ENCODE measurements at regions not wholly inside any gene's neighbourhood (a gene's known extent, or its start where the extent isn't known, plus 50 kb on each side); places are given as distances from the start of the nearest gene placed in this dataset.

DNA sequence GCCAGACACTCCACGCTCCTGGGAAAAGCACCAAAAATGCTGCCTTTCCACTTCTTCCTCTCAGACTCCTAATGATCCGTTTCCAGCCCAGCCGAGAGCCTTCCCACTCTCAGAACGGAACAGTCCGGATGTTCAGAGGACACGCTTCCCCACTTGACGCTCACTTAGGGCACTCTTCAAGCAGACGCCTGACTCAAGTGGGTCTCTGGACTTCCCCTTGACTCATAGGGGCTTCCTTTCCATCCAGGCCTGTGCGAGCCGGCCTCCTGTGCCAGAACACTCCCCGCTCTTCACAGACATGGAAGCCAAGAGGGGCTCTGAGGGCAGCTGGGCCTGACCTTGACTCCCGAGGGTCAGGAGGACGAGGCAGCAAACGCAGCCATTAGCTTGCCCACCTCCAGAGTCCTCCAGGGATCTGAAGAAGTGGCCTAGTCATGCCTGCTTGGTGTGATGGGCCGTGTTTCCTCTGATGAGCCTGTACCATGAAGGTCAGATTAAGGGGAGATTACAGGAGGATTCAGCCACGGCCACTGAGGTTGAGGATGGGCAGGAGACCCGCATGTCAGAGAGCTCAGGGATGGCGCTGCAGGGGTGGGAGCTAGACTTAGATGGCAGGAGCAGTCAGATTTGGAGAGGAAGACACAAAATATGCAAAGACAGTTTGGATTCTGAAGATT, 114.7 kb upstream of the TLE3 start:
- DNase-seq, result no peak

DNA sequence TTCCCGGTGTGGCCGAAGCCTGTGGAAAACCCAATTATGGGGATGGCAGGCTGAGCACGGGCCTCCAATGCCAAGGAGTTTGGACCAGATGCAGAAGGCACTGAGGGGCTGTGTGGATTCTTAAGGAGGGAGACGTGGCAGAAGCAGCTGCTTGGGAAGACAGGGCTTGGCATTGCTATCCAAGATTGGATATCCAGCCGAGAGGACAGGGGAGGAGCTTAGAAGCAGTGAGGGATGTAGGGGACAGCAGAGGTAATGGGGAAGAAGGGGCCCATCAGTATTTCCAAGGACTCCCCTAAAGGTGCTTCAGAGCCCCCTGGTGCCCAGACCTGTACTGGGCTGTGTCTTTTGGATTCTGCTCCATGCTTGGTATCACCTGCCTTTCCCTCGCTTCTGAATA, 112.8 kb upstream of the TLE3 start:
- peak; percentile 33 to 68 for DNase-seq

DNA sequence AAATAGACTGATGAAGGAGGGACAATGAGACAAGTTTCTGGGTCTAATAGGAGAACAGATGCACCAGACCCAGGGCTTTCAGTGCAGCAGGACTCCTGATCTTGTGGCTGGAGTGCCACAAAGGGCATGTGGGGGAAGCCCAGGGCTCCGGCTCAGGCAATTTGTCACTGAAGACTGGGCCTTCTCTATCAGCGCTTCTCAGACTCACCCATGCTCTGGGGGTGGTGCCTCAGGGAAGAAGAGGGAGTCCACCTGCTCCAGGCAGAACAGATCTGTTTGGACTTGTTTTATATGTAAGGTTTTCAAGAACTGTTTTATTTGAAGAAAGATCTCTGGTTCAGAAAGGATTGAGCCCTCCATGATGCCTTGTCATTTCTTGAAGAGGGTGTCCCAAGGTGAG, 112.4 kb upstream of the TLE3 start:
- no peak for DNase-seq

DNA sequence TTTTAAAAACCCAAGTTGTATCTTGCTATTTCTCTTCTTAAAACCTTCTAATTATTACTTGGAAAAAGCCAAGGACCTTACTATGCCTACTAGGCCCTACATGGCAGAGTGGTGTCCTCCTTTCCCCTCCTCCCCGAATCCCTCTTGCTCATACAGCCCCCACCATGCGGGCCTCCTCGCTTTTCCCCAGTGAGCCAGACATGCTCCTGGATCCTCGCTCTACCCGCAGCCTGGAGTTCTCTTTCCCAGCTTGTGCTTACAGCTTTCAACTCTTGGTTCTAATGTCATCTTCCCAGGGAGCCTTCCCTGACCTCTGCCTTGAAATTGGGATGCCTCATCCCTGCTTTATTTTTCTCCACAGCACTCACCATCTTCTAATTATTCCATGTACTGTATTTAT, 111.8 kb upstream of the TLE3 start:
- DNase-seq, result no peak

DNA sequence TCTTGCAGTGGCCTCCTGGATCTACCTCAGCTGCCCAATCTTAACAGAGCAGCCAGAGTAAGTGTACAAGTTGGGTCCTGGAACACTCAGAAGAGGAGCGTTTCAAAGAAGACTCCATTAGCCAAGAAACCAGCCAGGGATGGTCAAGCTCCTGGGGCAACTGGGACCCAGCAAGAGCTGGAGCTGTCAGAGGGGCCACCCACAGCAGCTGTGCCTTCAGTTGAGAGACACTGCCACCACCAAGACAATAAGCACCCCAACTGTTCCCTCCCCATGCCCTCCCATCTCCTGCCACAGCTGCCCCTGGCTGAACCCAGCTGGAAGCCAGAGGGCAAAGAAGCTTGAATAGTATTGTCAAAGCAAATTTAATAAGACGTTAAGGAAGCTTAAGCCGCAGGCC, 110.6 kb upstream of the TLE3 start:
- DNase-seq, result no peak

DNA sequence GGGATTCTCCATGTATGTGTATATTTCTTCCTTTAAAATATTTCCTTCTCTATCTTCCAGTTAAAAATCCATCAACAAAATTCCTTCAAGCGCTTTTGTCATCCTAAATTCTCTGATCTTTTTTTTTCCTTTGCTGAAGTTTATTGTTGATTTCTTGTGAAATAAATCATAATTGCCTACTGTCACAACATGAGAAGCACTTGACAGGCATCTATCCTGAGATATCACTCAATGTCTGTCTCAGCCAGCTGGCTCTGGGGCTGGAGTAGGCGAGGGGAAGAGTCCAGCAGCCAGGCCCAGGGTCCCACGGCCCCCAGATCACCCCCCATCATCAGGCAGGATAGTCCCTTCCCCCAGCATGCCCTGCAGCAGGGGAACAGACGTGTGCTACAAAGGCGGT, 109.0 kb upstream of the TLE3 start:
- DNase-seq, result no peak

DNA sequence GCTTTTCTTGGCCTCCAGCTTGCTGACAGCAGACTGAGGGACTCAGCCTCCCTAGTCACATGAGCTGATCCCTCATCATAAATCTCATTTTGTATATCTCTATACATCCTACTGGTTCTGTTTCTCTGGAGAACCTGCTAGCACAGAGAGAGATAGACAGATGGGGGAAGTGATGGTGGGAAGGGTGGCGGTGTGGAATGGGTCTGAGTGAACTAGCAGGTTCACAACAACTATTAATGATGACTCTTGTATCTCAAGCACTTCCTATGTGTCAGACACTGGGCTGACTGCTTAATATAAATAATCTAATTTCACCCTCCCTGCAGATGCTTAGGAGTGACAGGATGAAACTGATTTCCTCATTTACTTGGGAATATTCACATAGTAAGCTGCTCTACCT, 106.9 kb upstream of the TLE3 start:
- DNase-seq, result no peak

DNA sequence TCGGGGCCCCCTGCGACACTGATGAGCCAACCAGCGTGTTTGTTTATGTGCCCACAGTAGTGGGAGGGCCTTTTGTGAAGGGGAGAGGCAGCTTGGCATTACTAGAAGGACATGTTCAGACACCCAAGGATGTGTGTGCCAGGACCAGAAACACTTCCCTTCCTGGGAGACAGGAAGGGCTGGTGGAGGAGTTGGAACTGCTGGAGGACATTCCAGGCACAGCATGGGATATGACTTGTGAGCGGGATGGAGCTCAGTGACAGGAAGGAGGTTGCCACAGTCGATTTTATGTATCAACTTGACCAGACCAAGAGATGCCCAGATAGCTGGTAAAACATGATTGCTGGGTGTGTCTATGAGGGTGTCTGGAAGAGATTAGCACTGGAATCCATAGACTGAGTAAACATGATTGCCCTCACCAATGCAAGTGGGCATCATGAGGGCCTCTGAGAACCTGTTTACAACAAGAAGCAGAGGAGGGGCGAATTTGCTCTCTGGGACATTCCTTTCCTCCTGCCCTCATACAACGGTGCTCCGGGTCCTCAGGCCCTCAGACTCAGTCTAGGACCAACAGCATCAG, 106.4 kb upstream of the TLE3 start:
- no peak for DNase-seq

DNA sequence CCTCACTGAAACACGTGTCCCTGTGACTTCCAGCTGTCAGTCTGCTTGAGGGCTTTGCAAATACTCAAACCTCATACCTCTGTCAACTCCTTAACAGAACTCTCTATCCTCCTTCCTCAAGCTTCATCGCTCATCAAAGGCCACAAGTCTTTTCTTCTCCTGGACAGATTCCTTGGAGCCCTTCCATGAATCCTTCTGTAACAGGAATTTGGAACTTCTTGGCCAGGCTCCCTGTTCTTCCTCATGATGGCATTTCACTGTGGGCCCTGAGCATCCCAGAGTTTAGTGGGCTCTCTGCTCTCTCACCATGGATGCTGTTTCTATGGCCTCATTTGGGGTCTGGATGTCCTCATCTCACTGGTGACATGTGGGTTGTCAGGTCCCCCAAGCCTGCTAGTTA, 105.0 kb upstream of the TLE3 start:
- DNase-seq, result no peak

DNA sequence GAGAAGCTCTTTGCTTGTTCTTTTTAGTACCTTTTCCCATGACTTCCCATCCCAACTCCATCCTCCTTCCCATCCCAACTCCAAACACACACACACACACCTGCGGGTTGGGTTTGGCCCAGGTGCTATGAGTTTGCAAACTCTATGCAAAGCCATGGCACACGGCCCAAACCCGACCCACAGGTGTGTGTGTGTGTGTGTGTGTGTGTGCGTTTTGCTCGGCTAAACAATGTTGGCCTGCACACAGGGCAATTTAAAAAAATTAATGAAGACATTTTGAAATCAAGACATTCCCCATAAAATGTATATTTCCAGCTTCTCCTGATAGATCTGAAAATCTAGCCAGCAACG, 103.7 kb upstream of the TLE3 start:
- DNase-seq, result no peak

DNA sequence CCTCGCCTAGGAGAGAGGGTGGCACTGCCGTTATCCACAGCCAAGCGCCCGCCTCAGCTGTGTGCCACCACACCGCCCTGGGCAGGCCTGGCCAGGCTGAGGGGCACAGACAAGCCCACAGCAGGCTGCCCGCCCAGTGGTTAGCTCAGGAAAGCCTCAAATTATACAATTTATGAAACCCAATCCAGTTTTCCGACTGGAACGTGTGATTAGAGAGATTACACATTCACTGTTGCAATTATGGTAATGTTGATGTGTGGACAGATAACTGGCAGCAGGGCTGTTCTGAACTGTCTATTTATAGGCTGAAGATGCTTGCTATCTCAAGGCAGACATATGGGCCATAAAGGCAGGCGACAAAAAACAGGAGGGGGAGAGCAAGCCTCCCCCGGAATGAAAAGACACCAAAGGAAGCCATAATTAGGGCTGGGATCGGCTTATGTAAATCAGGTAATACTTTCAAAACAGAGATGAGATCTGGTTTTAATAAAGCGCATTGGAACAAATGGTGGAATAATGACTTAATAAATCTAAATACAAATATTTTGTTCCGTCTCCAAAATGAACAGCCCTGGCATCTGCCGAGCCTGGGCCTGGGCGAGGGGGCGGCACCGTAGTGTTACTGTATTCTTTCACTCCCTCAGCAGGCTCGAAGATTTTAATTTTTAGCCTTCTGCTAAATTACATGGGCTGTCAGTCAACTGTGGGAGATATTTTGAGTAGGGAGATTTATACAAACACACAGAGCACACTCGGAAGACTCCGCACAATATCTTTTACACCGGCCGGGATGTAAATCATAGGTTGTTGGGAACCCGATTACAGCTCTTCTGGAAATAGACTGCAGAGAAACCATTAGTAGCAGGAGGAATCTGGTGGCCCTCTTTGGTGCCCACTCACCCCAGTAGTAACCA, 103.1 kb upstream of the TLE3 start:
- DNase-seq, result peak; percentile 97 to 98

DNA sequence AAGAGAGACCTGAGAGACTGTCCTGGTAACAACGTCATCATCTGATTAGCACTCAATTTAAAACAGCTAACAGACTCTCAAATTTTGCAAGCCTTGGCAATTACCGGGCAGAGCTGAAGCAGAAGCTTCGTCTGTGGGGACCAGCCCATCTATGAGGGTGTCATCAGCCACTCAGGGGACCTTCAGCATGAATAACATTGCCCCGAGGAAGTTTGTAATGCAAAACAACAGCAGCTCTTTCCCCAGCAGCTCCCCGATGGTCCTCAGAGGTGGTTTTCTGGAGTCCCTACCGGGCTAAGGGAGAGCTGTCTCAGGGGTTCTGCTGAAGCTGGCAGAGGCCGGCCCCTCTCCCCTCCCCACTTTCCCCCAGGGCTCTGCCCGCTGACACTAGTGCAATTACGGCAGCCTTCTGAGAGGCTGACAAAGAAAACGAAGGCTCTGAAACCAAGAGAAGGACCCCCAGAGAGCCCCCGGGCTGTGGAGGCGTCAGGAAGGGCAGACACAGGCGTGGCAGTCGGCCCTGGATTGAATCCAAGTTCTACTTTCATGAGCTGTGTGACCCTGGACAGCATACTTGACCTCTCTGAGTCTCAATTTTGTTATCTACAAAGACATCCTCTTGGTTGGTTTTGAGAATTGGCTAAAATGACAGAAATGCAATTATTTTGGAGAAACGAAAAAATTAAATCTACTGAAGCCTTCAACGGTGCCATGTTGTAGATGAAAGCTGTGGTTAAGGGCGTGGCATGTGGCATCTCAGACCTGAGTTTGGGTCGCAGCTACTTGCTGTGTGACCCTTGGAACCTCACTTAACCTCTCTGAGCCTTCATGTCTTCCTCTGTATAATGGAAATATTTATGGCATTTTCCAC, 102.1 kb upstream of the TLE3 start:
- DNase-seq, result no peak

DNA sequence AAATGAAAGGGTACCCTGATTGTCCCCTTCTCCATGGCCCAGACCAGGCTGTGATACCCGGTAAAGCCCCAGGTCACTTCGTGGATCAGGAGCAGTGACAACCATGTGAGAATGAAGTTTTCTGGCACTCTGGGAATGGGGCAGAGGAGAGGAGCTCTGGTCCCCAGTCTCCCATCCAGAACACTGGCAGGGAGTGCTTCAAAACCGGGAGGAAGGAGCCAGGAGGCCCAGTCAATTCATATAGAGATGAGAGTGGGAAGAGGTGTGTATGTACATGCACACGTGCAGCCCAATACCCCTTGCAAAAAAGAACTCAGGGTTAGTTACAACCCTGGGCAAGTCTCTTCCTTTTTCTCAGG, 101.4 kb upstream of the TLE3 start:
- DNase-seq, result no peak

DNA sequence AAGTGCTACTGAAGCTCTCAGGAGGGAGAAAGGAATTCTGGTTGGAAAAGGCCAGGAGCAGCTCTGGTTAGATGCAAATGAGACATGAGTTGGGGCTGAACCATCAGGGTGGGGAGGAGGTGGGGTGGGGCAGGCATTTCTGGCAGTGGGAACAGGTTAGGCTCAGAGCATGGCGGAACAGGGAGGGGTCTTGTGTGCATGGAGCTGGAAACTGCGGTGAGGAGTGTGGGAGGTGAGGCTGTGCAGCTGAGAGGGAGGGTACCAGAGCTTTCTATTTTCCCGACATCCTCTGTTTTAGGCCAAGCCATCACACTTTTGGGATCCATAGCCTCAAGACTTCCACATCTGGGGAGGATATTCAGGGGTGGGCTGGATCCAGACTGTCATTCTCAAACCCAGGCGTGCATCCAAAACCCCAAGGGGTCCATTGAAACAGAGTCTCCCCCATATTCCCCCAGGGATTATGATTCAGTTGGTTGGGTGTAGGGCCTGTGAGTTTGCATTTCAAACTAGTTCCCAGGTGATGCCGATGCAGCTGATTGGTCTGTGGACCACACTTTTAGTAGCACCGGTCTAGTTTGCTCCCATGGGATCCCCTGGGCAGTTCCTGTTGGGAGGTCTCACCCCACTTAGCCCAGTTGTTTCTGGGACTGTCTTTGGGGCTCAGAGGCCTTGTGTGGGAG, 100.9 kb upstream of the TLE3 start:
- DNase-seq, result no peak

DNA sequence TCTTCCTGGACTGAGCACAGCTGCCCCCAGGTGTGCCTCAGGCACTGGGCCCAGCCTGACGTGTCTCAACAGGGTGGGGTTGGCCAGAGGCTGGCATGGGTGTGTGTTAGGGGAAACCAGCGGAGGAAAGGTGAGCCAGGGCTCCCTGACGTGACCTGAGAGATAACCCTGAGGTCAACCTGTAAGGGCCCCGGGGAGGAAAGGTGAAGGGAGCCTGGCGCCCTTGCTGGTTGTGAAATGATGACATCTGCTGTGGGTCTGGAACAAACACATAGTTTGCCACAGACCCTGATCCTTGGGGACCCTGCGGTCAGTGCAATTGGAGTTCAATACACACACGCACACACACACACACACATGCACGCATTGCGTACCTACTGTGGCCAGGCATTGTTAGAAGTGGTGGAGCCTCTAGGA, 100.2 kb upstream of the TLE3 start:
- no peak for DNase-seq

DNA sequence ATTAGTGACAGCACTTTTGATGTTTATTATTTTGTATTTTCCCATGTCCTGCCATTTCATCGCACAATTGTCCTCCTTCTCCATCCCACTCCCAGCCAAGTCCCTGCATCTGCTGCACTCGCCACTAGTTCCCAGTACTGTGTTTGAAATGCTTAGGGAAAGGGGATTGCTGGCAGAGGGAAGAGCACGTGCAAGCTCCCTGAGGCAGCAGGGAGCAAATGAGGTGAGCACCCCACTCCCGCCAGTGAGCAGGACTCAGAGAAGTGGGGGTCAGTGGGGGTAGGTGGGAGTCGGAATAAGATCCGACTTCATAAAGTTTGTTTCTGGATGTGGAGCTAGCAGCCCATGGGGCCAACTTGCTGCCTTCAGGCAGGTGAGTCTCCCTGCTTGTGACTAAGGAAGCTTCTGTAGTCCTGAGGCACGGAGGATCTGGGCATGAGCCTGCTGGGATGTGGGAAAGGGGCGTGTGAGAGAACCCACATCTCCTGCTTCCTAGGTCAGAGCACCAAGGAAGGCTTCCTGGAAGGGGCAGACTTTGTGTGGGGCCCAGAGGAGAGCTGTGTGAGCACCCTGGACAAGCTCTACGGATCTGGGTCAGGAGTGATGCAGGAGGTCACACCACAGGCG, 99.7 kb upstream of the TLE3 start:
- DNase-seq, result no peak

DNA sequence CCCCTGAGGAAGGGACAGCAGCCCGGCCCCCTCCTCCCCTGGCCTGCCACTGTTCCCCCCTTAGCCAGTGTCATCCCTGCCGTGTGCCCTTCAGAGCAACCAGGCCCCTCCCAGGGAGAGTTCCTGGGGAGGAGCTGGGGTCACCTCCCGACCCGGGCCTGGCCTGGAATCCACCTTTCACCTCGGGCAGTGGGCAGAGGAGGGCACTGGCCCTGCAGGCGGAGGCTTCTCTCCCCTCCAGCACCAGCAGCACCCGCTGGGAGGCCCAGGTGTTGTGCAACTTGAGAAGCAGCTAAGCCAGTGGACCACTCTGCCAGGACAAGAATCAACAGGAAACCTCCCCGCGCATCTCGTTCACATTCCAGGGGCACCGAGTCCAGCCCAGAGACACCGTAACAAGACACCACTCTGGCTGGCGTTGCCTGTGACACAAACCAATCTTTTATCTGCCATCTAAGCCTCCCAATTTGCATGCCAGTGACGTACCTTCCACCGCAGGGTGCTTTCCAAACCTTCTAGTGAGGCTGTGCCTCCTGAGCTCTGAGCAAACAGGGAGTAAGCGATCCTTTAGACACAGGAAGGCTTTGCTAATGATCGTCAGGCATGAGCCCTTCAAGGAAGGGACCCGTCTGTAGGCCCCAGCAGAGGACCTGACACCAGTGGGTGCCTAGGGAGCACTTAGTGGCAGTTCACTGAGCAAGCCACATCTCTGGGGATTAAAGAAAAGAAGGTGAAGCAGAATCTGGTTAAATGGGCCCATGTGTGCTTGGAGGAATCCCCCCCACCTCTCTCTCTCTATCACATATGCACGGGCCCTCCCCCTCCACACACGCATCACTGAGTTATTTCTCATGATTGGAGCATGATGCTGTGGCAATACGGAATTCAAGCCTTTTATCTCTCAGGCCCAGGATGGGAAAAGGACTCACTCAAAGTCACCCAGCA, 98.9 kb upstream of the TLE3 start:
- peak; percentile 99 for DNase-seq

DNA sequence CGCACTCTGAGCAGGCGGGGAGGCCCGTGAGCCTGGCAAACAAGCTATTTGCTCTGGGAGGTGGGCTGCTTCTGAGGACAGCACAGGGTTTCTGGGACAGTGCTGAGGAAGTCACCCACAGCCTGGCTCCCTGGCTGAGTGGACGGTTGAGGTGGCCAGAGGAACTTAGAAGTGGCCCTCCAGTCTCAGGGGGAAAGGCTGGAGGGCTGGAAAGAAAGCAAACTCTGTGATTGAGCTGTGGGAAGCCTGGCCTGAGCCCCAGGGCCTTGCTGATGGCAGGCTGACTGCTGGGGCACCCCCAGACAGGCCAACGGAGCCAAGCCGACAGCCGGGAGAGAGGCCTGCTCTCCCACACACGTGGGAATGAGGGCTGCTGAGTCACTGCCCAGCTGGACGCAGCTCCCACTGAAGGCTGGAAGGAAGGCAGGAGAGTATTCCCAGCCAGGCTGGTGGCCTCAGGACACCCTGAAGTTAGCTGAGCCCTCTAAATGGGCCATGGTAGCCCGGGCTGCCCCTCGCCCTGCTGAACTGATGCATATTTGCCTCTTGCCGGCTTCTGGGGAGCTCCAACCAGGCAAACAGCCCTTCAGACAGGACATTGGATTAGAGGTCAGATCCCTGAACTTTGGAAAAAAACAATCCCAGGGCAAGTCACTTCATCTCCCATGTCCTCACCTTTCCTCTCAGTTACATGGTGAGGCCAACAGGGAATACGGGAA, 98.0 kb upstream of the TLE3 start:
- peak in 1 of 2 experiments; percentile 17 for DNase-seq

DNA sequence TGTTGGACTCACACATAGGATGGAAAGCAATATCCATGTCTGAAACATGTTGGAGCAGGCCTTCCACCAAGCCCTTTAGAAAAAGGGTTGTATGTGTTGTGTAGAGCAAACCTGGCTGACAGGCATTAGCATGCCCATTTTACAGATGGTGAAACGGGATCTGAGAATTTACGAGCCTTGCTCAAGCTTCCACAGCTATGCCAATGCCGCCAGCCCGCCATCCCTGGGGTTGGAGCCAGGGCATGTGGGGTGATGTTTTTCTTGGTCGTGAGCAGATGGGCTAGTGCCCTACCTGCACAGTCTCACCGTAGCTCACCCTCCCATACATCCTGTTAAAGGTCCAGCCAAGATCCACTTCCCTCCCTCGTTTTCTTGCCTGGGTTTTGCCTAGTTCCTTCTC, 97.5 kb upstream of the TLE3 start:
- DNase-seq, result no peak

DNA sequence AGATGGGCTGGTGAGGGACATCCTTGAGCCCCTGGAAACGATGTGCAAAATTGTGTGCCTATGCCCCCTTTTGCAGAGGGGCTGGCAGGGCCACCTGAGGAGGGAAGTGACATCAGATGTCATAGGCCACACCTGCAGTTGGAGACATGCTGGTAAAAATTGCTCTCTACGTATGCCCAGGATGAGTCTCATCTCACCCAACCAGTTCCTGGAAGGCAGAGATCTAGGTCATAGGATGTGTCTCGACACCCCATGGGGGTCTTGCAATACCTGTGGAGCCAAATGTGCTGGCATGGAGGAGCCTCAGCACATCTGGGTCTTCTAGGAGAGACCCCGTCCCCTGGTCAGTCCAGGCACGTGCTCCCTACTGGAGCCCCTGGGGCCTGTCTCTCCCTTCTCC, 96.5 kb upstream of the TLE3 start:
- no peak for DNase-seq

Measured in NCI-H524 (cell line).